MG63 (cell line): ENCODE measurements at regions not wholly inside any gene's neighbourhood (a gene's known extent, or its start where the extent isn't known, plus 50 kb on each side); places are given as distances from the start of the nearest gene placed in this dataset.

Experiments
- DNase-seq: peaks from one replicate; pipeline ENCODE4 v3.0.0-alpha.2; 2020
- H3K27me3 ChIP-seq: fragments of 250-450 bp; sonication (Bioruptor Pico); 2 replicates; pipeline ENCODE4 v1.5.1; 2020; ENCODE audit warnings: mild to moderate bottlenecking, moderate library complexity
- H3K36me3 ChIP-seq: fragments of 250-450 bp; sonication (Bioruptor Pico); 2 replicates; pipeline ENCODE4 v1.5.1; 2020; ENCODE audit warnings: mild to moderate bottlenecking, moderate library complexity
- H3K4me3 ChIP-seq: fragments of 250-450 bp; sonication (Bioruptor Pico); 2 replicates; pipeline ENCODE4 v1.5.1; 2020; ENCODE audit warnings: mild to moderate bottlenecking, moderate library complexity
- H3K9me3 ChIP-seq: fragments of 250-450 bp; sonication (Bioruptor Pico); 2 replicates; pipeline ENCODE4 v1.5.1; 2020; ENCODE audit warnings: mild to moderate bottlenecking, moderate library complexity

DNA sequence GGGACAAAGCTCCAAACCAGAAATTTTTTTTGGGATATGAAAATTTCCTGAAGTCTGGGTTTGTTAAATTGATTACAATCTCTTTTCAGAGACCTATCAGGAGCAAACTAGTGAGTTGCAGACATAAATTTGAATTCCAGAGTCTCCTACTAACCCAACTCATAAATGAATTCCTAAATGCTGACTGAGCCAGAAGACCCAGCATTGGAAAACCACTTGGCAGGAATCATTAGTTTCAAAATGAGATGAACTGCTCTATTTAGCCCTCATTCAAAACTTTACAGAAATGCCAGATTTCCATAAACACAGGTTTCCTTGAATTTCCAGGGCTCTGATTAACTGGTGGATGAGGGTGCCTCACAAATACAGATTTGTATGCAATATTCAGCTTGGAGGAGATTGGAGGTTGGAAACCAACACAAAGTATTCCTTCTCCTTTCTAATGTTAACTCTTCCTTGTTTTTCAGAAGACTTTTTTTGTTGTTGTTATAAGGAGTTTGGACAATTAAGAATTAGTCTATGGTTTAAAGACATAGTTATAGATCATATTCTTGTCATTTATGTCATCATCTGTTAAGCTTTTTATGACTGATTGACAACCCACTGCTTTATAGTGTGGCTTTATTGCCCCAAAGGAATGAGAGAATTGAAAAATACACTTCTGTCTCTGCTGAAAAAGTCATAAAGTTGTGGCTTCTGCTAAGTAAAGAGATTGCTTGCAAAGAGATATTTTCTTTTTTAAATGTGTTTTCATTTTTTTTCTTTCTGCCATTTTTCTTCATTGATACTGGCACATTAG lies 222.8 kb downstream of the HLX start:
- Histone ChIP-seq H3K4me3 (no peak overlapping the region), H3K9me3 (peaks cover 10% of the 10 kb centered on the region; the same call in 1 of the 2 replicates), H3K36me3 (no peaks in the 10 kb centered on the region), H3K27me3 (no peaks in the 10 kb centered on the region)
- DNase-seq: peak; percentile 30

DNA sequence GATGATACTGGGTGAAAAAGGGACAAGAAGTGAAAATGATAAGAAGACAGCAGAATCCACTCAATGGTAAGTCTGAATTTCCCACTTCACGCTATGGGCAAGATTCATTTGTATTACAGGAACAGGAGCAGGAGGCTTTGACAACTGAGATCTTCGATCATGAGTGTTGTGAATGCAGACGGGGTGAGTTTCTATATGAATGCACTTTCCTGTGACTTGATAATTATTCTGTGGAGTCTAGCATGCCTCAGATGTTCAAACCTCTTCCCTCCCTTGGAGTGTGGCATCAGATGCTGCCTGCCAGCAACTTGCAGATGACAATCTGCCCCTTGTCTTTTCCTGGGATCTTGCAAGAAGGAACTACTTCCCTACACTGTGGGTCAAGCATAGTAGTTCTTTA lies 225.4 kb downstream of the HLX start:
- DNase-seq: no peak
- no peaks in the 10 kb centered on the region for H3K36me3 ChIP-seq

DNA sequence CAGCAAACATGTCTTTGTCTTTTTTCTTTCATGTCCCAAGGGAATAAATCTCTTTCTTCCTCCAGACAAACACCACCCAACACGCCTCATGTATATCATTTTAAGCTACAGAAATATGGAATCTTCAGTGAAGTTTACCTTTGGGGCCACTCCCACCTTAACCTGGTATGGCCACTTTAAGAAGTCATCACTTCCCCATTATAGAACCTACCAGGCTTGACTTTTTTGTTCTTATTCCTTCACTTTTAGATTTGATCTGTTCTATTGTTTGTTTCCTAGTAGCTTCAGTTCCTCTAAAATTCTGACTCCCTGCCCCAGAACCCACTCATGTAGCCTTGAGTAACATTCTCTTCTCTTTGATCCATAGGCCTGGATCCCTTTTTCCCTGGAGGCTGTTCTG lies 226.3 kb downstream of the HLX start:
- Histone ChIP-seq H3K4me3 (no peak overlapping the region), H3K9me3 (0 out of 2 replicates have a peak, but pooled peaks cover 4% of the 10 kb centered on the region), H3K36me3 (no peaks in the 10 kb centered on the region), H3K27me3 (no peaks in the 10 kb centered on the region)
- DNase-seq: no peak

More for the DNA sequence above, 225.4 kb downstream of the HLX start:
- Histone ChIP-seq H3K4me3 (no peak overlapping the region), H3K27me3 (no peaks in the 10 kb centered on the region), H3K9me3 (0 out of 2 replicates have a peak, but pooled peaks cover 4% of the 10 kb centered on the region)

DNA sequence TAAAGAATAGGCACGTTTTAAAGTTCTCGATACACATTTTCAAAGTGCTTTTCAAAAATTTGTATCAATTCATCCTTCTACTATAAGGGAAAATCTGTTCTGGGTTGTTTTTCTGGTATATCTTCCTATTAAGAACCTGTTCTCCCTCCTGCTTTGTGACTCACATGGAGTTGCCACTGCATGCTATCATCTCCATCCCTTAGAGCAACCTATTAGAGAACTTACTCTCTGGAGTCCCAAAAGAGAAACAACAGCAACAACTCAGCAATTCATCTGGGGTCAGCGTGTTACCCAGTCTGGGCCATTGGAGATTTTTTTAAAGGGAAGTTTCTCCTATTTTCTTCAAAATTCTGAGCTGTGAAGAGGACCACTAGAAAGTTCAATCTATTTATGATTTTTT lies 227.4 kb downstream of the HLX start:
- H3K4me3 ChIP-seq: no peak overlapping the region
- 0 out of 2 replicates have a peak, but pooled peaks cover 4% of the 10 kb centered on the region for H3K9me3 ChIP-seq
- H3K27me3 ChIP-seq: no peaks in the 10 kb centered on the region

DNA sequence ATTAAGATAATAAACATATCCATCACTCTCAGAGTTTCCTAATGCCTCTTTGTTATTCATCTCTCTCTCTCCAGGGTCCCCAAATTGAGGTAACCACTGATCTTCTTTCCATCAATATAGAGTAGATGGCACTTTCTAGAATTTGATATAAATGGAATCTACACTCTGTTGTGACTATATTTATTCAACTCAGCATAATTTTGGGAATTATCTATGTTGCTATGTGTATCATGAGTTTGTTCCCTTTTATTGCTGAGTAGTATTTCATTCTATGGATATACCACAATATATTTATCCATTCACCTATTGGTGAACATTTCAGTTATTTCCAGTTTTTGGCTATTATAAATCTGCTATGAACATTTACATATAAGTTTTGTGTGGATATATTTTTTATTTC lies 230.7 kb downstream of the HLX start:
- no peaks in the 10 kb centered on the region for H3K36me3 ChIP-seq
- no peaks in the 10 kb centered on the region for H3K27me3 ChIP-seq
- no peaks in the 10 kb centered on the region for H3K9me3 ChIP-seq
- no peak overlapping the region for H3K4me3 ChIP-seq
- DNase-seq: no peak

More for the DNA sequence above, 227.4 kb downstream of the HLX start:
- DNase-seq: no peak
- H3K36me3 ChIP-seq: no peaks in the 10 kb centered on the region

DNA sequence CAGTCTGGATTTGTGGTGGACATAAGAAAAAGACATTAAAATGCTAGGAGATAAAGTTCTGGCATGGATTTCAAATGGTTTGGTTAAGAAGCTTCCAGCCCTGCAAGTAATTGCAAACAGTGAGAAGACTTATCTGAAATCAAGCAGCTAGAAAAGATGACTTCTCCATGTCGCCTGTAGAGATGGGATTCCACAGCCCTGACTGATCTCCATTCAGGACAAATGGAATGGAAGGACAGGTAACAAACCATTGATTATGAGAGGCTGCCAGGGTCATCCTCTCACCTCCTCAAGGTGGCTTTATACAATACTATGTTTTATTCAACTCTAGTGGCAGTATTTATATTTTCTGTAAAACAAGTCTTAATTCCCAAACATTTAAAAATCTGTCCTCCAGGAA lies 237.9 kb downstream of the HLX start:
- H3K27me3 ChIP-seq: no peaks in the 10 kb centered on the region
- peaks cover 3% of the 10 kb centered on the region; the same call in 1 of the 2 replicates for H3K9me3 ChIP-seq
- no peaks in the 10 kb centered on the region for H3K36me3 ChIP-seq
- H3K4me3 ChIP-seq: no peak overlapping the region
- no peak for DNase-seq

DNA sequence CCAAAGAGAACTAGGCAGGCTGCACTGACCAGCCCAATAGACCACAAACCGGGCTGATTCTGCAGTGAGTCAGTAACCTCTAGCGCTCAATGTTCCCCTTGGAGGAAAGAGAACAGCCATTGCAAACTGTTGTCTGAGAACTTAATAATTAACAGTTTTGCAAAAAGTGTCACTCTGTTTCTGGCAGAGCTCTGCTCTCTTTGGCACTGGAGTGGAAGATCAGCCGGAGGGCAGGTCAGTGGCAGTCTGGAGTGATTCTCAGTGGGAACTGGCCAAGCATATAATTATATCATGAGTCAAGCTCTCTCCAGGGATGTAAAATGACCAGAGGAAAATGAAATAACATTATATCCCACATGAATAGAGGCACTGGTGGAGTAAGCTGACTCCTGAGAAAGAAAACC lies 238.3 kb downstream of the HLX start:
- peak; percentile 71 for DNase-seq
- Histone ChIP-seq H3K4me3 (no peak overlapping the region), H3K9me3 (peaks cover 3% of the 10 kb centered on the region), H3K36me3 (no peaks in the 10 kb centered on the region), H3K27me3 (no peaks in the 10 kb centered on the region)

DNA sequence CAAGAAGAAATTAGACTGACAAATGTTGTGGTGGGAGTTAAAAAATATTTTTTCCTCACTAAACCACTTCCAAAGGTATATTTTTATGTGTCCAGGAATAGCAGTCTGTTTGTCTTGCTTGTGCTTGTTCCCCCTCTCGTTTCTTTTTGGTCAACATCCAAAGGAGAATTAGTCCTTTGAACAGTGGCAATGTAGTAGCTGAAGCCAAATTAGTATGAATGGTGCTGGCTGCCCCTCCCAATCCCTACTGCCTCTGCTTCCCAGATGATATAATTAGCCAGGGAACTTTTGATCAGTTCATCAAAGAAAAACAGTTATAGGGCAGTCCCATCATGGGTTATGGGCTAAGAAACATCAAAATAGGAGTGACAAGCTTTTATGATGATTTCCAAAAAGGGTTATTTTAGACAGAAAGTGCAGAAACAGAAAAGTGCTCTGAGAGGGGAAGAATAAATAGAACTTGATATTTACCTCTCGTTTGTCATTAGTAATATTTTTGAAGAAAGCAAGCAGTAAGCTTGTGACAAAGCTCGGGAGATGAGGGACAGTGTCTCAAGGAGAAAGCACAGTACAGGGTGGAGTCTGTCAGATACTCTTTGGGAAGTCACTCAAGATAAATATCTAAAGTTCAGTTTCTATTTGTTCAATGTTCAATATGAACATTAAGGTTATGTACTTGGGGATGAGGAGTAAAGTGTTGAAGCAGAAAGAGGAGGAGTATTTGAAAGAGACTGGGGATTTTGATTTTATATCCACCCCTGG lies 239.1 kb downstream of the HLX start:
- Histone ChIP-seq H3K36me3 (no peaks in the 10 kb centered on the region), H3K9me3 (peaks cover 3% of the 10 kb centered on the region), H3K4me3 (no peak overlapping the region), H3K27me3 (no peaks in the 10 kb centered on the region)
- no peak for DNase-seq

DNA sequence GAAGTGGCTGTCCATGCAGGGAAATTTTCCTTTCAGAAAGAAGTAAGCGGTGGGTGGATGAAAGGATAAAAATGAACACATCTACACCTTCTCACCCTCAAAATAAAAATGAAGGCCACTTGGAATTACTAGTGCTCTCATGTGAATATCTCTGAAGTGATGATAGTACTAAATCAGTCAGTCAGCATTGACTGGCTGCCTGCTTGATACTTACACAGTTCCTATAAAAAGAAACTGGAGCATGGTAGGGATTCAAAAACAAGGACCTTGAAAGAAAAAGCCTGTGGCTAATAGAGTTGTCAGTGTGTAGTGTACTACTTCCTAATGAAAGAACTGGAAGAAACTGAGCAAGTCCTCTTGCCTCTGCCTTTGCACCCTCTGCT lies 239.7 kb downstream of the HLX start:
- DNase-seq: no peak
- Histone ChIP-seq H3K27me3 (no peaks in the 10 kb centered on the region), H3K36me3 (no peaks in the 10 kb centered on the region), H3K9me3 (peaks cover 3% of the 10 kb centered on the region), H3K4me3 (no peak overlapping the region)

DNA sequence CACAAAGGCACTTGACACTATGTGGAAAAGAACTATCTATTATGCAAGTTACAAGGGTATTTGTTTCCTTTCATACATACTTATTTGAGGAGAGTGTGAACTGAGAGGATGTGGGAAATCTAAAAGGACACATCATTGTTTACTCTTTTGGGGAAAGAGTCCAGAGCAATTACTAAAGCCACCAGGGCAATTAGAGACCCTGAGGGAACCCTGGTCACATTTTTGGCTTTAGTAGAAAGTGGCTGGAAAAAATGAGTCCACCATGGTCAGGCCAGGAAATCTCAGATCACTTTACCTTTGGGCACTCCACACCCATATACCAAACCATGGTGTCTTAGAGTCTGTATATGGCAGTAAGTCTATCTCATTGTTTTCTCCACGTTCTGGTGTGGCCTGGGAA lies 243.3 kb downstream of the HLX start:
- Histone ChIP-seq H3K9me3 (peaks cover 3% of the 10 kb centered on the region), H3K4me3 (no peak overlapping the region), H3K36me3 (no peaks in the 10 kb centered on the region), H3K27me3 (no peaks in the 10 kb centered on the region)
- DNase-seq: no peak

DNA sequence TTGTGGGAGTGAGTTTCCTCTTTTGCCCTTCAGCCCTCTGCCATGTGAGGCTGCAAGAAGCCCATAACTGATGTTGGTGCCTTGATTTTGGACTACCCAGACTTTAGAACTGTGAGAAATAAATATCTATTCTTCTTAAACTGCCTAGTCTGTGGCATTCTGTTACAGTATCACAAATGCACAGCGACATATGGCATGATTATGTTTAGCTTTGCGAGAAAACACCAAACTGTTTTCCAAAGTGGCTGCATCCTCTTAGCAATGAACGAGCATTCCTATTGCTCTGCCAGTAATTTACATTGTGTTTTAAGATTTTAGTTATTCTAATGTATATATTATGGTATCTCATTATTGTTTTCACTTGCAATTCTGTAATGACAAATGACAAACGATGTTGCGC lies 246.7 kb downstream of the HLX start:
- peaks cover 2% of the 10 kb centered on the region for H3K9me3 ChIP-seq
- no peak overlapping the region for H3K4me3 ChIP-seq
- no peak for DNase-seq
- H3K27me3 ChIP-seq: no peaks in the 10 kb centered on the region
- no peaks in the 10 kb centered on the region for H3K36me3 ChIP-seq

DNA sequence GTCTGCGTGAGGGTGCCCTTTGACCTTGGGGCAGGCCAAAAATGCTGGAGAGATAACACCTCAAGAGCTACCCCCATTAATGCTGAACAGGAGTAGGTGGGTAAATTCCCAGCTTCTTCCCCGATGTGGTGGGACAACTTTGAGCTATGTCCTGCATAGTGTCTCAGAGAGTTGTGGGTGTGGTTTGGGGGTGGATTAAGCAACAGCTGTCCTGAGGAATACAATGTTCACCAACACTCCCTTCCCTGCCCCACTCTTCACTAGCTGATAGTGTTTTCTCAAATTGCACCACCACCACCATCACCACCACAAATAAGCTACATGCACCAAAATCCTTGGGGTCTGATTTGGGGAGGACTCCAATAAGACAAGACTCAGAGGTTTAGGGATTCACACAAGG lies 258.4 kb downstream of the HLX start:
- Histone ChIP-seq H3K36me3 (no peaks in the 10 kb centered on the region), H3K27me3 (no peaks in the 10 kb centered on the region), H3K4me3 (no peak overlapping the region), H3K9me3 (no peaks in the 10 kb centered on the region)
- no peak for DNase-seq

DNA sequence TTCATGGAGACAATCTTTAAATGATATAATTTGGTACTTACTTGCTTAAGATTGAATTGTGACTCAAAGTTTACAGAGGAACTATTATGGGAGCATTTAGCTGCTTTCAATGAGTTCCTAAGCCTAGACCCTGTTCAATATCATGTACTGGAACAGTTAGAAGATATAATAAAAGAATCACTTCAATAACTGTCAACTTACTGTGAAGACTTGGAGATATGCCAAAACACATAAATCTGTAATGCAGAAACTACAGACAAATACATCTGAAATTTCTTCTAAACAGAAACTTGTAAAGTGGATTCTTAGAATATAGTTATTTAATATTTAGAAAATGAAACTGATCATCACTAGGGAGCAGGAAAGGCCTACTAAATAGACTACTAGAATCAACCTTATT lies 259.3 kb downstream of the HLX start:
- Histone ChIP-seq H3K36me3 (no peaks in the 10 kb centered on the region), H3K4me3 (no peak overlapping the region), H3K9me3 (no peaks in the 10 kb centered on the region), H3K27me3 (no peaks in the 10 kb centered on the region)
- DNase-seq: no peak

DNA sequence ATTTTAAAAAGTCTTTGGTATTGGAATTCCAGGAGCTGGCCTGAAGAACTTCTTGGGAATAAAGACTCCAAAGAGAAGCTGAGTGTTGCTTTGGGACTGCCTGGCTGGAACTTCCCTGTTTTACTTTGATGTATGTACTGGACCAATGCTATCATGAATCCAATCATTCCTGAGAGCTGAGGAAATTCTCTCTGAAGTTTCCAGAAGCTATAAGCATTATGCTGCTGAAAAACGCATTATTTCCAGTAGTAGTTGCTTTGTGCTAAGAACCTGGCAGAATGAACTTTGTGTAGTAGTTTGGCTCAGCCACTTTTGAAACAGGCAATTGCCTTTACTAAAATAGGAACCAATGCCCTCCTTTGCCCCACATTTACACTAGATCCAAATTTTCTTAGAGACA lies 260.7 kb downstream of the HLX start:
- no peaks in the 10 kb centered on the region for H3K27me3 ChIP-seq
- no peak for DNase-seq
- no peaks in the 10 kb centered on the region; the same call in 1 of the 2 replicates for H3K9me3 ChIP-seq
- no peaks in the 10 kb centered on the region for H3K36me3 ChIP-seq
- H3K4me3 ChIP-seq: no peak overlapping the region

DNA sequence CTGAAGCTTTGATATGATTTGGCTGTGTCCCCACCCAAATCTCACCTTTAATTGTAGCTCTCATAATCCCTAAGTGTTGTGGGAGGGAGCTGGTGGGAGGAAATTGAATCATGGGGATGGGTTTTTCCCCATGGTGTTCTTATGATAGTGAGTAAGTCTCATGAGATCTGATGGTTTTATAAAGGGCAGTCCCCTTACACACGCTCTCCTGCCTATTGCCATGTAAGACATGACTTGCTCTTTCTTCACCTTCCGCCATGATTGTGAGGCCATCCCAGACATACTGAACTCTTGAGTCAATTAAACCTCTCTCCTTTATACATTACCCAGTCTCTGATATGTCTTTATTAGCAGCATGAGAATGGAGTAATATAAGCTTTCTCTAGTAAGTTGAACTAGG lies 261.9 kb downstream of the HLX start:
- Histone ChIP-seq H3K36me3 (no peaks in the 10 kb centered on the region), H3K4me3 (no peak overlapping the region), H3K27me3 (no peaks in the 10 kb centered on the region), H3K9me3 (peaks cover 3% of the 10 kb centered on the region; the same call in 1 of the 2 replicates)
- DNase-seq: no peak

DNA sequence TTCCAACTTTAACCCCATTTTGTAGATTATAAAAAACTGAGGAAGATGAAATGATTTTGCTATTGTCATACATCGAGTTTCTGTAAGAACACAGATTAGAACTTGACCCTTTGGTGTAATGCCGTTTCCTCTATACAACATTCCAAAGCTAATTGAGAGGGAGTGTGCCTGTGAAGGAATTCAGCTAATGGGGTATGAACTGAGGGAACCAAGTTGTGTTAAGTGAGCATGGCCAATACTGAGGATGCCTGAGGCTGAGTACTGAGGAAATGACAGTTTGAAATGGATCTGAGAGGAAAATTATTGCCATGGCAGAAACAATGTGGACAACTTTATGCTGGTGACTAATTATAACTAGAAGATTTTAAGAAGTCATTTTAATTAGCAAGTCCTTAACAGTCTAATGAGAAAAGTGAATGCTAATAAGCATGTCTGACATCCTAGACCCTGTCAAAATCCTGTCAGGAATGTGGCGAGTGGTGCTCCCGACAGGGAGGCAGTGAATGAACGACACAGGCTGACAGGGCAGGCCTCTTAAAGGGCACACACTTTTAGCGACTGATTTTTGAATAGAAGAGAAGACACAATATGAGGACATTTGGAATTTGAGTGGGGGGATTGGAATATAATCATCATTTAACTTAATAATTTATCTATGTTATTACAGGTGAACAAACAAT lies 262.5 kb downstream of the HLX start:
- DNase-seq: no peak
- H3K36me3 ChIP-seq: no peaks in the 10 kb centered on the region
- no peaks in the 10 kb centered on the region for H3K27me3 ChIP-seq
- no peak overlapping the region for H3K4me3 ChIP-seq
- peaks cover 3% of the 10 kb centered on the region; the same call in 1 of the 2 replicates for H3K9me3 ChIP-seq

DNA sequence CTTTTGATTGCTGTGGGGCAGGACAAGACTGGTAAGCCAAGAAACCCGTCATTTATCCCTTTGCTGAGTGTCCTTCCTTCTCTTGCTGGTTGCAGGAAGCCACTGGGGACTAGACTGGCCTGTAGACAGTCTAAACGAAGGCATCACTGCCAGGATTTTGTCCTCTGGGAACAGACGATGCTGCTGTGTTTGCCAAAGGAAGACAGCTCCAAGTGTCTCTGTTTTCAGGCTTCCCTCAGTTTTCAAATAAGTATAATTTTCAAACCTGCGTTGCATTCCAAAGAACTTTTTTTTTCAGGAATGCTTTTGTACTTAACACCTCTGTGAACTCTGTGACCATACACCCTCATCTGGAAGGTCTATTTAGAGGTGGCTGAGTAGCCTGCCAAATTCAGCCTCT lies 269.4 kb downstream of the HLX start:
- no peaks in the 10 kb centered on the region for H3K27me3 ChIP-seq

More for the DNA sequence above, 269.4 kb downstream of the HLX start:
- Histone ChIP-seq H3K36me3 (no peaks in the 10 kb centered on the region), H3K9me3 (peaks cover 3% of the 10 kb centered on the region; the same call in 1 of the 2 replicates), H3K4me3 (no peak overlapping the region)
- DNase-seq: no peak
